HEK293 (cell line): ENCODE measurements at regions not wholly inside any gene's neighbourhood (a gene's known extent, or its start where the extent isn't known, plus 50 kb on each side); places are given as distances from the start of the nearest gene placed in this dataset.

Experiments used
- CTCF ChIA-PET: fragments of 350-600 bp; formaldehyde crosslinking; extraction: SDS; loops from one replicate; lab custom pipeline; 2021; ENCODE audit warnings: antibody characterized with exemption; lab: Yijun Ruan, JAX
- POLR2A ChIA-PET: fragments of 300-600 bp; formaldehyde crosslinking; extraction: SDS; loops from one replicate; lab custom pipeline; 2020; ENCODE audit warnings: antibody characterized with exemption, inconsistent platforms; lab: Yijun Ruan, JAX
- H3K27ac ChIP-seq: fragments of 200-500 bp; sonication (Bioruptor generic); 2 replicates; pipeline ENCODE4 v1.5.1; 2014; ENCODE audit warnings: low read depth, low read length, control low read depth, inconsistent platforms; ENCODE audit errors: extremely low read depth
- H3K36me3 ChIP-seq, 2 experiments: fragments of 200-500 bp in 1 of 2; sonication (Bioruptor generic) in 1 of 2; 1 replicate in 1 of 2; 2 replicates in 1 of 2; pipeline ENCODE4 v1.5.1; 2014 to 2017; ENCODE audit warnings: inconsistent platforms in 2 of 2, low read length in 2 of 2; ENCODE audit not compliant: control insufficient read depth in 2 of 2, insufficient read depth in 1 of 2
- H3K4me1 ChIP-seq: fragments of 200-500 bp; sonication (Bioruptor generic); 2 replicates; pipeline ENCODE4 v1.5.1; 2014; ENCODE audit warnings: mild to moderate bottlenecking, low read length, inconsistent platforms; ENCODE audit not compliant: control insufficient read depth, insufficient read depth
- H3K4me3 ChIP-seq: 2 replicates; pipeline ENCODE4 v1.5.1; 2011; ENCODE audit warnings: low read depth, mild to moderate bottlenecking, control low read depth, low read length, moderate library complexity
- H3K9me3 ChIP-seq: fragments of 200-500 bp; sonication (Bioruptor generic); 2 replicates; pipeline ENCODE4 v1.5.1; 2014; ENCODE audit warnings: low read depth, low read length, inconsistent platforms; ENCODE audit not compliant: control insufficient read depth, insufficient read depth
- BCL11A ChIP-seq: fragments of 450-650 bp; formaldehyde crosslinking; IDR thresholded peaks from 2 replicates; pipeline ENCODE4 v1.5.1; 2016; ENCODE audit warnings: low read depth, missing biosample characterization, missing genetic modification characterization
- GLI4 ChIP-seq: fragments of 450-650 bp; formaldehyde crosslinking; IDR thresholded peaks from 2 replicates; pipeline ENCODE4 v1.5.1; 2016; ENCODE audit warnings: missing biosample characterization, missing genetic modification characterization
- GLIS2 ChIP-seq: fragments of 450-650 bp; formaldehyde crosslinking; IDR thresholded peaks from 2 replicates; pipeline ENCODE4 v1.5.1; 2016; ENCODE audit warnings: missing biosample characterization, missing genetic modification characterization
- HOXA7 ChIP-seq: sonication (generic); formaldehyde crosslinking; IDR thresholded peaks from 2 replicates; pipeline ENCODE4 v1.8.1; 2022; ENCODE audit warnings: missing genetic modification reagents, borderline replicate concordance
- YY2 ChIP-seq: fragments of 450-650 bp; formaldehyde crosslinking; IDR thresholded peaks from 2 replicates; pipeline ENCODE4 v1.5.1; 2016; ENCODE audit warnings: missing biosample characterization, missing genetic modification characterization
- ZBTB17 ChIP-seq: fragments of 450-650 bp; formaldehyde crosslinking; IDR thresholded peaks from 2 replicates; pipeline ENCODE4 v1.5.1; 2016; ENCODE audit warnings: missing biosample characterization, missing genetic modification characterization
- ZIC2 ChIP-seq: fragments of 450-650 bp; formaldehyde crosslinking; IDR thresholded peaks from 2 replicates; pipeline ENCODE4 v1.5.1; 2016; ENCODE audit warnings: missing biosample characterization, missing genetic modification characterization
- ZNF138 ChIP-seq: fragments of 450-650 bp; formaldehyde crosslinking; IDR thresholded peaks from 2 replicates; pipeline ENCODE4 v1.5.1; 2016; ENCODE audit warnings: missing biosample characterization, missing genetic modification characterization, borderline replicate concordance
- ZNF19 ChIP-seq: fragments of 450-650 bp; formaldehyde crosslinking; IDR thresholded peaks from 2 replicates; pipeline ENCODE4; 2016; ENCODE audit warnings: missing biosample characterization, missing genetic modification characterization, low read depth
- ZNF324 ChIP-seq: fragments of 450-650 bp; formaldehyde crosslinking; IDR thresholded peaks from 2 replicates; pipeline ENCODE4 v1.5.1; 2016; ENCODE audit warnings: missing biosample characterization, missing genetic modification characterization
- ZNF549 ChIP-seq: fragments of 450-650 bp; IDR thresholded peaks from 2 replicates; pipeline ENCODE4 v1.5.1; 2018; ENCODE audit warnings: missing biosample characterization, missing genetic modification characterization, mild to moderate bottlenecking, inconsistent platforms, moderate library complexity
- ZNF558 ChIP-seq: fragments of 450-650 bp; formaldehyde crosslinking; IDR thresholded peaks from 2 replicates; pipeline ENCODE4 v1.5.1; 2016; ENCODE audit warnings: missing biosample characterization, missing genetic modification characterization
- ZNF560 ChIP-seq: fragments of 450-650 bp; formaldehyde crosslinking; IDR thresholded peaks from 2 replicates; pipeline ENCODE4 v1.5.1; 2017; ENCODE audit warnings: missing biosample characterization, missing genetic modification characterization, borderline replicate concordance
- ZNF610 ChIP-seq: fragments of 450-650 bp; formaldehyde crosslinking; IDR thresholded peaks from 2 replicates; pipeline ENCODE4 v1.5.1; 2016; ENCODE audit warnings: missing biosample characterization, missing genetic modification characterization, borderline replicate concordance
- ZNF658 ChIP-seq: fragments of 450-650 bp; formaldehyde crosslinking; IDR thresholded peaks from 2 replicates; pipeline ENCODE4; 2016; ENCODE audit warnings: missing biosample characterization, missing genetic modification characterization
- ZNF792 ChIP-seq: fragments of 450-650 bp; formaldehyde crosslinking; IDR thresholded peaks from 2 replicates; pipeline ENCODE4 v1.5.1; 2016; ENCODE audit warnings: missing biosample characterization, missing genetic modification characterization
- ZSCAN23 ChIP-seq: fragments of 450-650 bp; formaldehyde crosslinking; IDR thresholded peaks from 2 replicates; pipeline ENCODE4 v1.5.1; 2016; ENCODE audit warnings: missing biosample characterization, missing genetic modification characterization
- ZXDB ChIP-seq: fragments of 450-650 bp; formaldehyde crosslinking; IDR thresholded peaks from 2 replicates; pipeline ENCODE4 v1.5.1; 2016; ENCODE audit warnings: missing biosample characterization, missing genetic modification characterization
- TF ChIP-seq, protein P1 (sequence below): fragments of 450-650 bp; formaldehyde crosslinking; IDR thresholded peaks from 2 replicates; pipeline ENCODE4 v1.5.1; 2017; ENCODE audit warnings: missing biosample characterization, missing genetic modification characterization
- TF ChIP-seq, protein P2 (sequence below): fragments of 450-650 bp; formaldehyde crosslinking; IDR thresholded peaks from 2 replicates; pipeline ENCODE4 v1.5.1; 2016; ENCODE audit warnings: missing biosample characterization, missing genetic modification characterization
- TF ChIP-seq, protein P3 (sequence below): fragments of 450-650 bp; formaldehyde crosslinking; IDR thresholded peaks from 2 replicates; pipeline ENCODE4 v1.5.1; 2017; ENCODE audit warnings: missing biosample characterization, missing genetic modification characterization
- TF ChIP-seq, protein P4 (sequence below): fragments of 450-650 bp; formaldehyde crosslinking; IDR thresholded peaks from 2 replicates; pipeline ENCODE4 v1.5.1; 2016; ENCODE audit warnings: missing biosample characterization, missing genetic modification characterization, borderline replicate concordance
- TF ChIP-seq, protein P5 (sequence below): fragments of 450-650 bp; formaldehyde crosslinking; IDR thresholded peaks from 2 replicates; pipeline ENCODE4 v1.5.1; 2017; ENCODE audit warnings: missing biosample characterization, missing genetic modification characterization
- TF ChIP-seq, protein P6 (sequence below): fragments of 450-650 bp; formaldehyde crosslinking; IDR thresholded peaks from 2 replicates; pipeline ENCODE4 v1.5.1; 2016; ENCODE audit warnings: missing biosample characterization, missing genetic modification characterization

DNA sequence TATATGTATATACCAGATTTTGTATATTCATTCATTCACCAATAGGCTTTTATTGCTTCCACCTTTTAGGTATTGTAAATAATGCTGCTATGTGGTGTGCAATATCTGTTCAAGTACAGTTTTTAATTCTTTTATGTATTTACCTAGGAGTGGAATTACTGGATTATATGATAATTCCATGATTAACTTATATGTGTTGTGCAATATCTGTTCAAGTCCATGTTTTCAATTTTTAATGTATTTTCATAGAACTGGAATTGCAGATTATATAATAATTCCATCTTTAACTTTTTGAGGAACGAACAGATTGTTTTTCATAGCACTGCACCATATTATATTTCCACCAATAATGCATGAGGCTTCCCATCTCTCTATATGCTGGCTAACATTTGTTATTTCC, 50.6 kb upstream of the L3MBTL4 start:
- Histone ChIP-seq H3K36me3 (no peaks in the 10 kb centered on the region), H3K9me3 (0 out of 2 replicates have a peak, but pooled peaks cover 2% of the 10 kb centered on the region), H3K4me3 (no peak overlapping the region), H3K27ac (no peak overlapping the region), H3K4me1 (no peaks in the 10 kb centered on the region)
- ChIA-PET CTCF (no interaction called here), POLR2A (no interaction called here)
- TF ChIP-seq, protein P1, sequence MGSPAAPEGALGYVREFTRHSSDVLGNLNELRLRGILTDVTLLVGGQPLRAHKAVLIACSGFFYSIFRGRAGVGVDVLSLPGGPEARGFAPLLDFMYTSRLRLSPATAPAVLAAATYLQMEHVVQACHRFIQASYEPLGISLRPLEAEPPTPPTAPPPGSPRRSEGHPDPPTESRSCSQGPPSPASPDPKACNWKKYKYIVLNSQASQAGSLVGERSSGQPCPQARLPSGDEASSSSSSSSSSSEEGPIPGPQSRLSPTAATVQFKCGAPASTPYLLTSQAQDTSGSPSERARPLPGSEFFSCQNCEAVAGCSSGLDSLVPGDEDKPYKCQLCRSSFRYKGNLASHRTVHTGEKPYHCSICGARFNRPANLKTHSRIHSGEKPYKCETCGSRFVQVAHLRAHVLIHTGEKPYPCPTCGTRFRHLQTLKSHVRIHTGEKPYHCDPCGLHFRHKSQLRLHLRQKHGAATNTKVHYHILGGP (tag by site-specific recombination): no peak
- TF ChIP-seq ZNF138 (tag by site-specific recombination): no peak
- TF ChIP-seq, protein P2, sequence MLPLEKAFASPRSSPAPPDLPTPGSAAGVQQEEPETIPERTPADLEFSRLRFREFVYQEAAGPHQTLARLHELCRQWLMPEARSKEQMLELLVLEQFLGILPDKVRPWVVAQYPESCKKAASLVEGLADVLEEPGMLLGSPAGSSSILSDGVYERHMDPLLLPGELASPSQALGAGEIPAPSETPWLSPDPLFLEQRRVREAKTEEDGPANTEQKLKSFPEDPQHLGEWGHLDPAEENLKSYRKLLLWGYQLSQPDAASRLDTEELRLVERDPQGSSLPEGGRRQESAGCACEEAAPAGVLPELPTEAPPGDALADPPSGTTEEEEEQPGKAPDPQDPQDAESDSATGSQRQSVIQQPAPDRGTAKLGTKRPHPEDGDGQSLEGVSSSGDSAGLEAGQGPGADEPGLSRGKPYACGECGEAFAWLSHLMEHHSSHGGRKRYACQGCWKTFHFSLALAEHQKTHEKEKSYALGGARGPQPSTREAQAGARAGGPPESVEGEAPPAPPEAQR (tag by site-specific recombination): no peak
- TF ChIP-seq ZNF610 (tag by site-specific recombination): no peak
- TF ChIP-seq, protein P3, sequence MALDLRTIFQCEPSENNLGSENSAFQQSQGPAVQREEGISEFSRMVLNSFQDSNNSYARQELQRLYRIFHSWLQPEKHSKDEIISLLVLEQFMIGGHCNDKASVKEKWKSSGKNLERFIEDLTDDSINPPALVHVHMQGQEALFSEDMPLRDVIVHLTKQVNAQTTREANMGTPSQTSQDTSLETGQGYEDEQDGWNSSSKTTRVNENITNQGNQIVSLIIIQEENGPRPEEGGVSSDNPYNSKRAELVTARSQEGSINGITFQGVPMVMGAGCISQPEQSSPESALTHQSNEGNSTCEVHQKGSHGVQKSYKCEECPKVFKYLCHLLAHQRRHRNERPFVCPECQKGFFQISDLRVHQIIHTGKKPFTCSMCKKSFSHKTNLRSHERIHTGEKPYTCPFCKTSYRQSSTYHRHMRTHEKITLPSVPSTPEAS (tag by site-specific recombination): no peak
- TF ChIP-seq, protein P4, sequence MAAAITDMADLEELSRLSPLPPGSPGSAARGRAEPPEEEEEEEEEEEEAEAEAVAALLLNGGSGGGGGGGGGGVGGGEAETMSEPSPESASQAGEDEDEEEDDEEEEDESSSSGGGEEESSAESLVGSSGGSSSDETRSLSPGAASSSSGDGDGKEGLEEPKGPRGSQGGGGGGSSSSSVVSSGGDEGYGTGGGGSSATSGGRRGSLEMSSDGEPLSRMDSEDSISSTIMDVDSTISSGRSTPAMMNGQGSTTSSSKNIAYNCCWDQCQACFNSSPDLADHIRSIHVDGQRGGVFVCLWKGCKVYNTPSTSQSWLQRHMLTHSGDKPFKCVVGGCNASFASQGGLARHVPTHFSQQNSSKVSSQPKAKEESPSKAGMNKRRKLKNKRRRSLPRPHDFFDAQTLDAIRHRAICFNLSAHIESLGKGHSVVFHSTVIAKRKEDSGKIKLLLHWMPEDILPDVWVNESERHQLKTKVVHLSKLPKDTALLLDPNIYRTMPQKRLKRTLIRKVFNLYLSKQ (tag by site-specific recombination): no peak
- TF ChIP-seq GLIS2 (tag by site-specific recombination): no peak
- no peak for TF ChIP-seq ZSCAN23 (tag by site-specific recombination)
- TF ChIP-seq ZNF324: no peak
- no peak for TF ChIP-seq BCL11A (tag by site-specific recombination)
- TF ChIP-seq, protein P5, sequence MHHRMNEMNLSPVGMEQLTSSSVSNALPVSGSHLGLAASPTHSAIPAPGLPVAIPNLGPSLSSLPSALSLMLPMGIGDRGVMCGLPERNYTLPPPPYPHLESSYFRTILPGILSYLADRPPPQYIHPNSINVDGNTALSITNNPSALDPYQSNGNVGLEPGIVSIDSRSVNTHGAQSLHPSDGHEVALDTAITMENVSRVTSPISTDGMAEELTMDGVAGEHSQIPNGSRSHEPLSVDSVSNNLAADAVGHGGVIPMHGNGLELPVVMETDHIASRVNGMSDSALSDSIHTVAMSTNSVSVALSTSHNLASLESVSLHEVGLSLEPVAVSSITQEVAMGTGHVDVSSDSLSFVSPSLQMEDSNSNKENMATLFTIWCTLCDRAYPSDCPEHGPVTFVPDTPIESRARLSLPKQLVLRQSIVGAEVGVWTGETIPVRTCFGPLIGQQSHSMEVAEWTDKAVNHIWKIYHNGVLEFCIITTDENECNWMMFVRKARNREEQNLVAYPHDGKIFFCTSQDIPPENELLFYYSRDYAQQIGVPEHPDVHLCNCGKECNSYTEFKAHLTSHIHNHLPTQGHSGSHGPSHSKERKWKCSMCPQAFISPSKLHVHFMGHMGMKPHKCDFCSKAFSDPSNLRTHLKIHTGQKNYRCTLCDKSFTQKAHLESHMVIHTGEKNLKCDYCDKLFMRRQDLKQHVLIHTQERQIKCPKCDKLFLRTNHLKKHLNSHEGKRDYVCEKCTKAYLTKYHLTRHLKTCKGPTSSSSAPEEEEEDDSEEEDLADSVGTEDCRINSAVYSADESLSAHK (tag by site-specific recombination): no peak
- no peak for TF ChIP-seq ZNF792 (tag by site-specific recombination)
- TF ChIP-seq ZNF19 (tag by site-specific recombination): no peak
- TF ChIP-seq YY2: no peak

DNA sequence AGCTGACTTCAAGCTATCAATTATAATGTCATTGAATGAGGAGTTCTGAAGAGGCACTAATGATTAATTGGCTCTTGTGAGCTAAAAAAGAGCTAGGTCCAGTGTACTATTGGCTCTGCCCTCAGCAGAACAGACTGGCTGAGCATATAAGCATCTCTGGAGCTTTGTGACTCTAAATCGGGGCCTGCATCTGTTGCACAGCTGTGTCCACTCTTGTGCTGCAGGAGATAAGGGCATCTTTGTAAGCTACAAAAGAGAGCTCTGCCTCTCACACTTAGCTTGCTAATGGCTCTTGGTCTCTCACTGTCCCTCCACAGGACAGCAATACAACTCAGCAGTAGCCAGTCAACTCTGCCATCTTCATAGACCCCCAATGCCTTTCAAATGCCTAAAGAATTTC, 61.5 kb upstream of the L3MBTL4 start:
- ChIA-PET POLR2A (no interaction called here), CTCF (interaction anchor here (0.6 to 1.1 kb wide), 3 partner anchors 11 to 597 kb away, joined by 3 to 4 read pairs (median 3); no protein-coding TSS in a partner anchor)
- H3K36me3 ChIP-seq: no peaks in the 10 kb centered on the region
- no peak overlapping the region for H3K4me3 ChIP-seq
- no peak overlapping the region for H3K27ac ChIP-seq
- TF ChIP-seq ZBTB17 (tag by site-specific recombination): no peak
- no peak for TF ChIP-seq ZNF658 (tag by site-specific recombination)
- TF ChIP-seq ZNF558 (tag by site-specific recombination): no peak
- TF ChIP-seq, protein P6, sequence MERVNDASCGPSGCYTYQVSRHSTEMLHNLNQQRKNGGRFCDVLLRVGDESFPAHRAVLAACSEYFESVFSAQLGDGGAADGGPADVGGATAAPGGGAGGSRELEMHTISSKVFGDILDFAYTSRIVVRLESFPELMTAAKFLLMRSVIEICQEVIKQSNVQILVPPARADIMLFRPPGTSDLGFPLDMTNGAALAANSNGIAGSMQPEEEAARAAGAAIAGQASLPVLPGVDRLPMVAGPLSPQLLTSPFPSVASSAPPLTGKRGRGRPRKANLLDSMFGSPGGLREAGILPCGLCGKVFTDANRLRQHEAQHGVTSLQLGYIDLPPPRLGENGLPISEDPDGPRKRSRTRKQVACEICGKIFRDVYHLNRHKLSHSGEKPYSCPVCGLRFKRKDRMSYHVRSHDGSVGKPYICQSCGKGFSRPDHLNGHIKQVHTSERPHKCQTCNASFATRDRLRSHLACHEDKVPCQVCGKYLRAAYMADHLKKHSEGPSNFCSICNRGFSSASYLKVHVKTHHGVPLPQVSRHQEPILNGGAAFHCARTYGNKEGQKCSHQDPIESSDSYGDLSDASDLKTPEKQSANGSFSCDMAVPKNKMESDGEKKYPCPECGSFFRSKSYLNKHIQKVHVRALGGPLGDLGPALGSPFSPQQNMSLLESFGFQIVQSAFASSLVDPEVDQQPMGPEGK (tag by site-specific recombination): no peak
- TF ChIP-seq ZNF560 (tag by site-specific recombination): no peak
- TF ChIP-seq GLI4 (tag by site-specific recombination): no peak
- no peak for TF ChIP-seq ZIC2 (tag by site-specific recombination)
- no peak for TF ChIP-seq ZNF549 (tag by site-specific recombination)
- no peak for TF ChIP-seq ZNF610 (tag by site-specific recombination)
- TF ChIP-seq HOXA7 (CRISPR knock-in tag): no peak
- TF ChIP-seq ZXDB: no peak
- H3K9me3 ChIP-seq: no peaks in the 10 kb centered on the region
- H3K4me1 ChIP-seq: no peaks in the 10 kb centered on the region
